Thyroid gland (tissue), 4 donors: ENCODE measurements at regions not wholly inside any gene's neighbourhood (a gene's known extent, or its start where the extent isn't known, plus 50 kb on each side); places are given as distances from the start of the nearest gene placed in this dataset.

Source experiments
- DNase-seq, 2 donors: peaks; one replicate each; pipeline ENCODE4 v3.0.0-alpha.2; 2019
- H3K27ac ChIP-seq, 3 donors: fragments of 200-600 bp; sonication (generic); 1 replicate in 2 of 3; 2 replicates in 1 of 3; pipeline ENCODE4 v1.5.1; 2016 to 2019; ENCODE audit warnings: mild to moderate bottlenecking in 1 of 3, moderate library complexity in 1 of 3
- H3K27me3 ChIP-seq: fragments of 200-600 bp; sonication (generic); one replicate; pipeline ENCODE4 v1.5.1; 2019
- H3K36me3 ChIP-seq, 2 donors: fragments of 200-600 bp; sonication (generic); one replicate each; pipeline ENCODE4 v1.5.1; 2016 to 2019
- H3K4me1 ChIP-seq, 2 donors: fragments of 200-600 bp; sonication (generic); one replicate each; pipeline ENCODE4 v1.5.1; 2017 to 2019
- H3K4me3 ChIP-seq, 3 donors: fragments of 200-600 bp; sonication (generic); replicated peaks in 1 of 3; 1 replicate in 2 of 3; 2 replicates in 1 of 3; pipeline ENCODE4 v1.5.1; 2016; ENCODE audit warnings: mild to moderate bottlenecking in 1 of 3
- H3K9me3 ChIP-seq: fragments of 200-600 bp; sonication (generic); one replicate; pipeline ENCODE4 v1.5.1; 2017
- POLR2A ChIP-seq, 2 donors: fragments of 450-650 bp; IDR thresholded peaks; one replicate each; pipeline ENCODE4 v1.6.1; 2017; ENCODE audit warnings: antibody characterized with exemption in 2 of 2, mild to moderate bottlenecking in 2 of 2, moderate library complexity in 1 of 2
- WGBS, 2 donors: methylation state at CpG; one replicate each; pipeline ENCODE4 v1.1.5; 2017; 5-methylcytosine and 5-hydroxymethylcytosine counted together
- intact Hi-C: fragments of 100-400 bp; cut with DNase I; formaldehyde crosslinking; loops from one replicate; pipeline ENCODE4 v1.15.1; 2023
- TF ChIP-seq, protein P1 (sequence below), 6 experiments: fragments of 200-600 bp in 3 of 6; fragments of 450-650 bp in 3 of 6; sonication (generic) in 3 of 6; IDR thresholded peaks; one replicate each; pipeline ENCODE4 v1.5.1; 2016 to 2019; ENCODE audit warnings: antibody characterized with exemption in 6 of 6, mild to moderate bottlenecking in 2 of 6, inconsistent platforms in 1 of 6, moderate library complexity in 1 of 6

DNA sequence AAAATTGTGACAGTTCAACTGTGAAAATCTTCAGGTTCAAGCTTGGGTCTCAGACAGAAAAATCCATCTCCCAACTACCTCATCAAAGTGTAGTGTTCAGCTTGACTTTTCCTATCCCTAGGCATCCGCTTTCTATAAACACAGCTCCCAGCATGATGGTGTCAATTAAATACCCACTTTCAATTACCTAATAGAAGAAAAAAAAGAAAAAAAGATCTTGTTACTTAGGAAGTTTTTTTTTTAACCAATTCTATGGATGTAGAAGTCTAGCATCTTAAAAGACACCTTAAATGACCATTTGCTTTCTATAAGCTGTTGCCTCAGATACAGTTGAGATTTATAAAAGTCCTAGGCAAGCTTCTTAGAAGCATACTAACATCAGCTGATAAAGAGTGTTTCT is 244.1 kb upstream of the MTNR1B start:
- intact Hi-C loops: no loop called here
- TF ChIP-seq, protein P1, sequence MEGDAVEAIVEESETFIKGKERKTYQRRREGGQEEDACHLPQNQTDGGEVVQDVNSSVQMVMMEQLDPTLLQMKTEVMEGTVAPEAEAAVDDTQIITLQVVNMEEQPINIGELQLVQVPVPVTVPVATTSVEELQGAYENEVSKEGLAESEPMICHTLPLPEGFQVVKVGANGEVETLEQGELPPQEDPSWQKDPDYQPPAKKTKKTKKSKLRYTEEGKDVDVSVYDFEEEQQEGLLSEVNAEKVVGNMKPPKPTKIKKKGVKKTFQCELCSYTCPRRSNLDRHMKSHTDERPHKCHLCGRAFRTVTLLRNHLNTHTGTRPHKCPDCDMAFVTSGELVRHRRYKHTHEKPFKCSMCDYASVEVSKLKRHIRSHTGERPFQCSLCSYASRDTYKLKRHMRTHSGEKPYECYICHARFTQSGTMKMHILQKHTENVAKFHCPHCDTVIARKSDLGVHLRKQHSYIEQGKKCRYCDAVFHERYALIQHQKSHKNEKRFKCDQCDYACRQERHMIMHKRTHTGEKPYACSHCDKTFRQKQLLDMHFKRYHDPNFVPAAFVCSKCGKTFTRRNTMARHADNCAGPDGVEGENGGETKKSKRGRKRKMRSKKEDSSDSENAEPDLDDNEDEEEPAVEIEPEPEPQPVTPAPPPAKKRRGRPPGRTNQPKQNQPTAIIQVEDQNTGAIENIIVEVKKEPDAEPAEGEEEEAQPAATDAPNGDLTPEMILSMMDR (IDR thresholded peaks at IDR 0.05): no peak
- no peak for TF ChIP-seq POLR2A (IDR thresholded peaks at IDR 0.05)
- no peak for DNase-seq
- WGBS, 2 donors: 86 to 97% methylated on average over 1 of the region's 1 CpG
- Histone ChIP-seq H3K36me3 (no peaks in the 10 kb centered on the region), H3K9me3 (no peaks in the 10 kb centered on the region), H3K27me3 (no peaks in the 10 kb centered on the region), H3K4me3 (no peak overlapping the region), H3K27ac (no peak overlapping the region), H3K4me1 (no peaks in the 10 kb centered on the region)

DNA sequence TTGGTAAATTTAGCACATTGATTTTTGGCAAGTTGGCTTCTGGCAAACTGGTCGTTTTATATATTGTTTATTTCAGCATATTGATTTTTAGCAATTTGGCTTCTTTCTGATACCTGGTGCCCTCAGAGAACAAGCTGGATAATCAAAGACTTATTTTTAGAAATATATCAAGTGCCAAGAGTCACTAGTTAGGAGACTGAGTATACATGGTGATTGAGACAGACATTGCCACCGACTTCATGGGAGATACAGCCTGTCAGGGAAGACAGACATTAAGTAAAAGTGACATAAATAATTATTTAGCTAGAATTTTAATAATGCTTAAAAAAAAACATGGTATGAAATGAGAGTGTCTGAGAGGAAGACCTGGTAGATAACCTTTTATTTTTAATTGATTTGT is 242.3 kb upstream of the MTNR1B start:
- Histone ChIP-seq H3K27ac (no peak overlapping the region), H3K9me3 (no peaks in the 10 kb centered on the region), H3K4me1 (no peaks in the 10 kb centered on the region), H3K4me3 (no peak overlapping the region), H3K27me3 (no peaks in the 10 kb centered on the region), H3K36me3 (no peaks in the 10 kb centered on the region)
- no peak for DNase-seq
- 79% methylated on average over 2 of the region's 2 CpGs for WGBS, 2 donors
- intact Hi-C loops: no loop called here
- TF ChIP-seq, protein P1 (IDR thresholded peaks at IDR 0.05): no peak
- no peak for TF ChIP-seq POLR2A (IDR thresholded peaks at IDR 0.05)

DNA sequence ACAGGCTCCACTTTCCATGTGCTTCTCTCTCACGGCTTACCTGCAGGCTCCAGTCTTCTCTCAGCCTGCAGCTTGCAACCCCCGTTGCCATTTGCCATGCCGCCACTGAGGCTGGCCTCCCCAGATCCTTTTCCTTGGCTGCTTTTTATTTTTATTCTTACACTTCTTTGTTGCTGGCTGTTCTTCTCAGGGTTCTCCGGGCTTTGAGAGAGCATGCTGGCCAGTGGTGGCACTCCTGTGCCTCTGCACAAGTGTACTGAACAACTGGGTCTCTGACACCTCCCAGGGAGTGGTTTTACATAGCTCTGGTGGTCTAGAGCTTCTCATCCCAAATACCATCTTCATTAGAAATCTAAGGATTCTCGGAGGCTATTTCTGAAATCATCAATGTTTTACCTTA is 241.7 kb upstream of the MTNR1B start:
- intact Hi-C loops: no loop called here
- Histone ChIP-seq H3K4me1 (no peaks in the 10 kb centered on the region), H3K27me3 (no peaks in the 10 kb centered on the region), H3K4me3 (no peak overlapping the region), H3K9me3 (no peaks in the 10 kb centered on the region), H3K27ac (no peak overlapping the region), H3K36me3 (no peaks in the 10 kb centered on the region)
- no peak for DNase-seq
- TF ChIP-seq, protein P1 (IDR thresholded peaks at IDR 0.05): no peak
- no peak for TF ChIP-seq POLR2A (IDR thresholded peaks at IDR 0.05)
- WGBS, 2 donors: 90 to 92% methylated on average over 5 of the region's 5 CpGs

DNA sequence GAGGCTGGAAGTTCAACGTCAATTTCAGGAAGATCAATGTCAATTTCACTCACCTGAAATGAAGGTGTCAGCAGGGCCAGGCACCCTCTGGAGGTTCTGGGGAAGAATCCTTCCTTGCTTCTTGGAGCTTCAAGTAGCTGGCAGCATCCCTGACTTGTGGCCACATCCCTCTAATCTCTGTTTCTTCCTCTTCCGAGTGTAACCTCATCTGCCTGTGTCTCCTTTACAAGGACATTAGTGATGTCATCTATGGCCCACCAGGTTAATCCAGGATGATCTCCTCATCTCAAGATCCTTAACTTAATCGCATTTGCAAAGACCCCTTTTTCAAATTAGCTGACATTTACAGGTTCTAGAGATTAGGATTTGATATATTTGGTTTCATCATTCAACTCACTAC is 240.8 kb upstream of the MTNR1B start:
- Histone ChIP-seq H3K27me3 (no peaks in the 10 kb centered on the region), H3K4me3 (no peak overlapping the region), H3K4me1 (no peaks in the 10 kb centered on the region), H3K36me3 (no peaks in the 10 kb centered on the region), H3K27ac (no peak overlapping the region), H3K9me3 (no peaks in the 10 kb centered on the region)
- TF ChIP-seq, protein P1 (IDR thresholded peaks at IDR 0.05): no peak
- no peak for TF ChIP-seq POLR2A (IDR thresholded peaks at IDR 0.05)
- intact Hi-C loops: no loop called here
- DNase-seq: no peak
- WGBS, 2 donors: 78 to 83% methylated on average over 3 of the region's 3 CpGs

DNA sequence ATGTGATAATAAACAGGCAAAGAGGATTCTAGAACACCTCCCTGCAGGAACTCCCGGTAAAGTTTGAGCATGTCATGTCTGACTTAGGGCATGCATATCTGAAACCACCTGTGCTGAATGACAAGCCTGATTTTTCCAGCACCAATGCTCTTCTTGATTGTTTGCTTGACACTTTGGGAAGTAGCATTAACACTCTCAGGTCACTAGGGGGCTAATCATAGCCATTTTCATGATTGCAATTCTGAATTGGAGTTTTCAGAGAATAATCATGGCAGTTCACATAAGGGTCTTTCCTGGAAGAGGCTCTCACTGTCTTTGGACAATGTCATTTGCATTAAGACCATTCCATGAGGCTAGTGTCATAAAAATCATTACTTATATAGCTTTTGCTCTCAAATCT is 234.4 kb upstream of the MTNR1B start:
- TF ChIP-seq, protein P1 (IDR thresholded peaks at IDR 0.05): peak in 3 of 6 experiments; percentile 37 to 45 (median 38)
- TF ChIP-seq POLR2A (IDR thresholded peaks at IDR 0.05): no peak
- intact Hi-C loops: no loop called here
- Histone ChIP-seq H3K4me1 (no peaks in the 10 kb centered on the region), H3K27ac (no peak overlapping the region), H3K9me3 (no peaks in the 10 kb centered on the region), H3K36me3 (no peaks in the 10 kb centered on the region), H3K27me3 (no peaks in the 10 kb centered on the region), H3K4me3 (no peak overlapping the region)
- 72 to 85% methylated on average over 1 of the region's 1 CpG for WGBS, 2 donors
- DNase-seq: no peak
